Activated naive CD4-positive, alpha-beta T cell (primary cell): ENCODE measurements at regions not wholly inside any gene's neighbourhood (a gene's known extent, or its start where the extent isn't known, plus 50 kb on each side); places are given as distances from the start of the nearest gene placed in this dataset.

ENCODE experiments used
- DNase-seq, 4 experiments: peaks; one replicate each; lab custom pipeline; 2025; lab: John Stamatoyannopoulos, UW

DNA sequence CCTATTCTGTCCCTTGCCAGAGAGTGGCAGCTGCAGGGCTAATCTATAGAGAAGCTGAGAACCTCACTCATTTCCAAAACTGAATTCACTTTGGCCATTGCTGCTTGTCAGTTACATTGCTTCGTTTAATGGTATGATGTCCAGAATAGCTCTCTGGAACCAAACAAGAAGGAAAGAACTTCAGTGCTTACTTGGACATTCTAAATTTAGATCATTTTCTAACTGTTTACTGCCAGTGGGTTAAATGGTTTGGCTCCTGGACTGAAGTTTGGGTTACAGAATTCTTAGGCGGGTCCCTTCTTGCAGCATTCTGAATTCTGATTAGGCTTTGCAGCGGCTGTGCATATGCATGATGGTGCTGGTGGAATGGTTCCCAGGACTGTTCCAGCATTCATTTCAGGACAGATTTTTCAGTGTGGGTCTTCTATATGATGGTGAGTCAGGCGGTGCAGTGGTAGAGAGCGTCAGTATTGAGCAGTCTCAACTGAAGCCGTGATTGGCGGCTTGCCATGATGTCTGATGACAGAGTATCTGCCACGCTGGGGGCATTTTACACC lies 148.7 kb downstream of the DYRK2 start:
- no peak for DNase-seq

DNA sequence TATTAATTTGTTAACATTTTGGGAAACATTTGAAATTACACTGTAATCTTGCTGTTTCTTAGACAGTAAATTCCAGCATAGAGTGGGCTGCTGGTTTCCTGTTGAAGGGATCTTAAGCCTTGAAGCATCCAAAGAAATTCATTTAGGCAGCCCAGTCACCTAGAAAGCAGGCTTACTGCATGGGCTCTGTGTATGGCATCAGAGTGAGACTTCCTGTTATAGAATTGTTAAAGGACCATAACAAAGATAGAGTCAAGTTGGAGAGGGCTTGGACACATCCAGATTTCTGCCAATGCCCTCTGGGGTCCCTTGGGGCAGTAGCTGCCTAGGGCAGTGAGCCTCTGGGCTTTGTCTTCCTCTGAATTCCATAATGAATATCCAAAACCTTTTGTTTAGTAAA lies 149.2 kb downstream of the DYRK2 start:
- no peak for DNase-seq

DNA sequence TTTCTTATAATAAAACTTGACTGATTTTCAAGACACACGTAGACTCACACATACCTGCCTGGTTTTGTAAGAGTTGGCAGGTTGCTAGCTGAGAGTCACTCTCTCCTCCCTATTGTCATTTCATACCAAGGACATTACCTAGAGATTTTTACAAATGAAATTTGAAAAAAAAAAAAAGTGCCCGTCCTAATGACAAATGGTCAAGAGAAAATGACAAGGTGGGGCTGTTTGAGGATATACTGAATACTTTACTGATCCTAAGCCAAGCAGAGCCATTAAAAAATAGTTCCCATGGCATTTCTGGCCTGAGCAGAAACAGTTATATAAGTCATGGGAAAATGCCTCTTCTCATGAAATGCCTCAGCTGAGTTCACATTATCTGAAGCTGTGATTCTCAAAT lies 150.2 kb downstream of the DYRK2 start:
- DNase-seq = no peak

DNA sequence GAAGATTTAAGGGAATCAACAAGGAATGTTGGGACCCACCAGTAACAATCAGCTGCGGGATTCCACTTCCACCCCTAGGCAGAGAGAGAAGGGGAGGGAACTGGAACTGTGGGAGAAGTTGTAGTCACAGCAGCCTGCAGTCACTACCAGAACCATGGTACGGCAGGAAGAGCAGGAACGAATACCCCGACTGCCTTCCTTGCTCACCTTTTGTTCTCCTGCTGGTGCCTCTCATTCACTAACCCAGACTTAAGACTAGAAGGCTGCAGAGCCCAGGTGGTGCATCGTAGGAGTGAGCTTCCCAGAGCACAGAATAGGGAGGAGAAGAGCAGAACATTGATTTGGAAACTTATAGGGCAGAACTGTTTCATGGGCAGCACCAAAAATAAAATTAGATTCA lies 154.2 kb downstream of the DYRK2 start:
- no peak for DNase-seq

DNA sequence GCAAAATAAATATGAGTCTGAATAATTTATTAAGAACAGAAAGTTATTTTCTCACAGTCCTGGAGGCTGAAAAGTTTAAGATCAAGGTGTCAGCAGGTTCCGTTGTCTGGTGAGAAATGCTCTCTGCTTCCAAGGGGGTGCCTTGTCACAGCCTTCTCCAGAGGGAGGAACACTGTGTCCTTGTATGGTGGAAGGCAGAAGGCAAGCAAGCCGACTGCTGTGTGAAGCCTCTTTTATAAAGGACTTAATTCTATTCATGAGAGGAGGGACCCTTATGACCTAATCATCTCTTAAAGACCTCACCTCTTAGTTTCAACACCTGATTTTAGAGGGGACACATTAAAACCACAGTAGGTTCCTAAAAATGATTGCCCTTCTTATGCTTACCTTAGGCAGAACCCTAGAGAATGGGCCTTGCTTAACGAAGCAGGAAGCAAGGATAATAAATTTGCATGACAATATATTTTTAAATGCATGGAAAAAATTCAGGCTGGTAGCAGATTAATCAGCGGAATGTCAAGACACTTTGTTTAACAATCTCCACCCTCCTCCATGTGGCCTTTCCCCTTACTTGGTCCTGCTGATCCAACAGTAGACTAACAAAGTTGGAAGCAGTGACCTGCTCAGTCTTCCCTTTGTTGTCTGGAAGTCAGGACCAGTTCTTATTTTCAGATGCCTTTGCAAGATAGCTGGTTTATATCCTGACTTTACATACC lies 154.9 kb downstream of the DYRK2 start:
- no peak for DNase-seq

DNA sequence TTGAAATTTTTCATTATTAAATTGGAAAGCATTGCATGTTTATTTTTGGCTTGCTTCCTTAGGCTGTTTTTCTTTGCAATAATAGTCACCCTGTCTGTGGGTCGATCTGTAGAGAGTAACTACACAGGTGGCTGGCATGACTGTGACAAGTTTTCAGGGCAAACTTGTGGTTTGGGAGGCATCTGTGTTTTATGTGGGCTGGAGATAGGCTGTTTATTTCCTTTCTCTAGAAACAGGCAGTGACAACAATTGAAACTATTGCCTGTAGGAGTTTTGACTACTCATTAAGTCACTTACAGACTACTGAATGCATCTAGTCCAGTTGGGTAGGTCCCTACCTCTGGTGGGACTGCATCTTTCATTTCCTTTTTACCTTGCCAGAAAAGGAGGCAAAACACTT lies 155.6 kb downstream of the DYRK2 start:
- no peak for DNase-seq

DNA sequence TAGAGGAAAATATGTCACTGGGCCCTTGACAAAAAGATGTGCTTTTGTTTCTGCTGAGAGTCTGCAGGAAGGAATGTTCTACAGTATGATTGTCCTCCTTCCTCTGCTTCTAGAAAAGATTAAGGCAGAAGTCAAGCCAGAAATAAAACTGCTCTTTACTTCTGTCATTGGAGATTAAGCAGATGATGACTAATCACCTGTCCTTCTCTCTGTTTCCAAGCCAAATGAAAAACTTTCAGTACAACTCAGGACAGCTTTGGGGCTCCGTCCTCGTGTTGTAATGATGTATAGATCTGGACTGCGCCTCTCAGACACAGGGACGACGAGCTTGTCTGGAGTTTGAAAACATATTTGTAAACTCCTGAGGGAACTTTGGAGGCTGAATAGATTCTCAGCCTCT lies 159.3 kb downstream of the DYRK2 start:
- no peak for DNase-seq

DNA sequence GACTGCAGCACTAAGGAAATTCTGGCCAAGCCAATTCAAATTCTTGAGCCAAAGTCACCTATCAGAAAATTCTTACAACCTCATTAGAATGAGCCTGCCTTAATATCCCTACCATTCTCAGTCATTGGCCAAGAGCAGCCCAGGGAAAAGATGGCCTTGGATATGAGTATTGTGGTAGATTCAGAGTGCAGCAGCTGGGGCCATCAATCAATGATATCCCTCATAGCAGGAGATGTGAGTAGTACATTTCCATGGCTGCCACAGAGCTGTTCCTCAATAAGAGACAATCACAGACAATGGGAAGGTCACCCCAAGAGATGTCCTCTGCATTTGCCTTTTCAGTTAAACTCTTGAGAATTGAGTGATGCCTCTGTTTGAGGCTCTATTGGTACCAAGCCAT lies 161.6 kb downstream of the DYRK2 start:
- no peak for DNase-seq

DNA sequence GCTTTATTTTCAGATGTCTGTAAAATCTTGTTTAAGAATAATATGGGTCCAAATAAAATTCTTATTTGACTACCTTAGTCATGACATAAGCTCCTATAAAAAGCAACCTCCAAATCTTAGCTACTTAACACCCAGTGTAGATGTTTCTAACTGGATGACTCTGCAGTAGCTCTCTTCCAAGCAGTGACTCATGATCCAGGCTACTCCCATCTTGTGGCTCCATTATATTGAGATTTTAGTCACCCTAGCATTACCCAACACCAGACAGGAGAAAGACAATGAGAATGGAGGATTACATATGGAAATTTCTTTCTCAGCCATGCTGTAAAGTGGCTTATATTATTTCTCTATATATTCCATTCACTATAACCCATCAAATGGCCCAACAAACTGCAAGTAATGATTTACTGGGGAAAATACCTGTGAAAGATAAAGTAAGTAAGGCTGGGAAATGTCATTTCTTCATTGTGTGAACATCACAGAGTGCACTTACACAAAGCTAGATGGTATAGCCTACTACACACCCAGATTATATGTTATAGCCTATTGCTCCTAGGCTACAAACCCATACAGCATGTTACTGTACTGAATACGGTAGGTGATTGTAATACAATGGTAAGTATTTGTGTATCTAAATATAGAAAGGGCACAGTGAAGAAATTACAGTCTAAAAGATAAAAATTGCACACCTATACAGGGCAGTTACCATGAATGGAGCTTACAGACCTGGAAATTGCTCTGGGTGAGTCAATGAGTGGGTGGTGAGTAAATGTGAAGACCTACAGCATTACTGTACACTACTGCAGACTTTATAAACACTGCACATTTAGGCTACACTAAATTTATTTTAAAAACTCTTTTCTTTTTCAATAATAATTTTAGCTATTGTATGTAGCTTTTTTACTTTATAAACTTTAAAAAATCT lies 163.2 kb downstream of the DYRK2 start:
- DNase-seq = no peak

DNA sequence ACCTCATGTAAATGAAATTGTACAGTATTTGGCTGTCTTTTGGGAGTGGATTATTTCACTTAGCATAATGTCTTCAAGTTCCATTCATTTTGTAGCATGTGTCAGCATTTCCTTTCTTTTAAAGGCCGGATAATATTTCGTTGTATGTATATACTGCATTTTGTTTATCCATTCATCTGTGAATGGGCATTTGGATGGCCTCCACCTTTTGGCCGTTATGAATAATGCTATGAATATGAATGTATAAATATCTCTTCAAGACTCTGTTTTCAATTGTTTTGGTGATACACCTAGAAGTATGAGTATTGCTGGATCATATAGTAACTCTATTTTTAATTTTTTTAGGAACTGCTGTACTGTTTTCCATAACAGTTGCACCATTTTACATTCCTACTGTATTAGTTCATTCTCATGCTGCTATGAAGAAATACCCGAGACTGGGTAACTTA lies 164.9 kb downstream of the DYRK2 start:
- DNase-seq = no peak

DNA sequence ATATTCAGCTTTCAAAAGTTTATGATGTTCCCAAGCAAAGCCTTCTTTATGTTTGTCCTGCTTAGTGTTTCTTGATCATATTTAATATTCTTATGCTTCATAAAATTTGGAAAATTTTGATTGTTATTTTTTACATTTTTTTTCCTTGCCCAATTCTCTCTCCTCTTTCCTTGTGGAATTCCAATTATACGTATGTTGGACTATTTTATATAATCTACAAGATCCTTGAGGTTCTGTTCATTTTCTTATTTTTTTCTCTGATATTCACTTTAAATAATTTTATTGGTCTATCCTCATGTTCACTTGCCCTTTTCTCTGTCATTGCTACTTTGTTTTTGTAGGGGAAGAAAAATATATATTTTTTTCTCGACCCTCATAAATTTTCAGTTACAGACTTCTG lies 167.7 kb downstream of the DYRK2 start:
- DNase-seq = no peak

DNA sequence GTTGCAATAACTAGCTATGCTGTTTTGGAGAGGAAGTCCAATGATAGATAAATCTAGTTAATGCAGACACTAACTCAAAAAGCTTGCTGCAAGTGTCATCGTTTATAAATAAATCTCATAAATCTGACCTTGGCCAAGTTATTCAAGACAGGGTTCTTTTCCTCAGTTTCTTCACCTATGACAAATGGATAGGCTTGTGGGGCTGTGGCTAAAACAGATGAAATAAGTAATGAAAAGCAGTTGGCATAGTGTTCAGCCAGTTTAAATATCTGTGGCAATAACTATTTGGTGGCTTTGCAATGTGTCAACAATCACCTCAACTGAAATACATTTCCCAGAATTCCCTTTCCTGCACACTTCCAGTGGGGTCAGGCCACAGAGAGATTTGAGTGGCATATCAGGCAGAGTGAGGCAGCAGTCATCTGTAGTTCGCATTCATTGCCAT lies 169.9 kb downstream of the DYRK2 start:
- no peak for DNase-seq

DNA sequence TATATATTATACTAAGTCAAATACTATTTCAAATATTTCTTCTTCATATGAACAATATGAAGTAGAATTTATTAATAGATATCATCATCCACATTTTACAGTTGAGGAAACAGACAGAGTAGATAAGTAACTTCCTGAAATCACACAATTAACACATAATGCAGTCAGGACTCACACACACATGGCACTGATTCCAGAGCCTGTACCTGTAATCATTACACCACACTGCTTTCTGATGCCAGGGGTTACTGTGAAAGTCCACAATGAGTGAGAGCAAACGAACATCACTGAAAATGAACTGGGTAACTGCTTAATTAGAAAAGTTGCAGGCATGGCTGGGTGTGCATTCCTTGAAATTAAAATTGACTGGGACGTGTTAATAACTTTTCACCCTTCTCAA lies 169.3 kb upstream of the IFNG-AS1 start:
- no peak for DNase-seq

DNA sequence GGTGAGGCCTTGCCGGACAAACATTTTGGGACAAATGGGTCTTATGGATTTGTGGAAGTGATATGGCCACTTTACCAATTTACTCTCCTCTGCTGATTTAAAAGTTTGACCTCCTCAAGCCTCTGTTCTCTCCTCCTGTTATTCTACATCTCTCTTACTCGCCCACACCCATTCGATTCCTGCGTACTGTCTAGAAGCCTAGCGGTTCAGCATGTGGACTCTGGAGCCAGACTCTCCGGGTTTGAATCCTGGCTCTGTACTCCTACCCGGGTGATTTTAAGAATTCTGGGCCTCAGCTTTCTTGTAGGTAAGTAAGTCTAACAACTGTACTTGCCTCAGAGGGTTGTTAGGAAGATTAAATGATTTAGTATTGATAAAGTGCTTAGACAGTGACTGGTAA lies 168.6 kb upstream of the IFNG-AS1 start:
- no peak for DNase-seq

DNA sequence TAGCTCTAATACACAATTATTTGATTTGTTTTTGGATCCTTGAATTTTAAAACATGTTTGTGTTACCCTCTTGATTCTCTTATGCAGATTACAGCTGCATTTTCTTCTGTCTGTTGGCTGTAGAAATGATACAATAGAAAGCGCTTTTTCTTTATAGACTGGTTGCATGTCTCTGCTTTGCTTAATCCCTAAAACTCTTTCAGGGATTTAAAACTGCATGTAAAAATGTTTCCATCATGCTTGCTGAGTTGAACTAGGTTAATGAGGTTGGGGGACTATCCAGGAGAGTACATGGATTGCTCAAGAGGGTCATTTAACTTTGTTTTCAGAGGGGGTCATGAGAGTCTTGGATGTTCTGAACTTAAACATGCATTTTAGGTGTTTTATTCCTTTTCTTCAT lies 166.4 kb upstream of the IFNG-AS1 start:
- DNase-seq = no peak

DNA sequence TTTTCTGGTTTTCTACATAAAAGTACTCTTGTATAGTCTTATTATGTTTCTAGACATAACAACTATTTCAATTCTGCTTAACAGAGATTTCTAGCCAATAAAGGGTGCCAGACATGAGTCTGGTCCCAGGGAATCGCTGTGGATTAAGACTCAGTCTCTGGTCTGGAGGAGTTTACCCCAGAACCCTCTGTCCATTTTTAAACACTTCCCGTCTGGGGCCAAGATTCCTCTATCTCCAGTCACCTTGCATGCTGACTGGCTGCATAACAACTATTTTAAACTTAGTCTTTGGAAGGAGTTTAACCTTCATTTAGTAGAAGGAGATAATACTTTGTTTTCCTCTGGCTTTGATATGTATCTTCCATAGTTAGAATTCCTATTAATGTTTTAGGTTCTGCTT lies 163.1 kb upstream of the IFNG-AS1 start:
- no peak for DNase-seq

DNA sequence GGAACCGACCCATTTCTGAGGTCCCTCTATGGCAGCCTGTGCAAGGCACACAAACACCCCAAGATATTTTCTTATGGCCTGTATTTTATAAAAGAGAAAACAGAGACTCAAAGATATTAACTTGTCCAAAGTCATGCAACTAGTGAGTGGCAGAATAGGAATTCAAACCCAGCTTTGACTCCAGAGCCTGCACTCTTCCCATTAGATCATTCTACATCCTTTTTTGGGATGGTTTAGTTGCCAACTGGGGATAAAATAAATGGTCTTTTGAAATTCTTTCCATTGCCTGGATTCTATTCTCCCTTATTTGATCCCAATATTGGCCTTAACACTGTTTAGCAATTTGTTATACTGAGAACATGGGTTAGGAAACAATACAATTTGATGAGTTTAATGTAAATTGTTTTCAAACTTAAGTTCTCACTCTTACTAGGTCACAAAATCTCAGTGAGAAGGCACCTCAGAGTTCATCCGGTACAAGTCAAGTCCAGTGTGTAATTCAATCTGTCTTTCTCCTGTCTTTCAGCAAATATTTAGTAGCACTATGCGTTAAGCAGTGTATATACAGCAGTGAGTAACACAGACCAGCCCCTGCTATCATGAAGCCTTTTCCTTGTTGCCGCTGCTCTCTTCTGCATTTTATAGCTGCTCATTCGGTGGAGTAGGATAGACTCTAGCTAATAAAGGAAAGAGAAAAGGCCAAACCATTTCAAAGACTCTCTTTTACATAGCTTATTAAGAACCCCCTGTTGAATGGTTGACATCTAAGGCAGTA lies 162.1 kb upstream of the IFNG-AS1 start:
- no peak for DNase-seq

DNA sequence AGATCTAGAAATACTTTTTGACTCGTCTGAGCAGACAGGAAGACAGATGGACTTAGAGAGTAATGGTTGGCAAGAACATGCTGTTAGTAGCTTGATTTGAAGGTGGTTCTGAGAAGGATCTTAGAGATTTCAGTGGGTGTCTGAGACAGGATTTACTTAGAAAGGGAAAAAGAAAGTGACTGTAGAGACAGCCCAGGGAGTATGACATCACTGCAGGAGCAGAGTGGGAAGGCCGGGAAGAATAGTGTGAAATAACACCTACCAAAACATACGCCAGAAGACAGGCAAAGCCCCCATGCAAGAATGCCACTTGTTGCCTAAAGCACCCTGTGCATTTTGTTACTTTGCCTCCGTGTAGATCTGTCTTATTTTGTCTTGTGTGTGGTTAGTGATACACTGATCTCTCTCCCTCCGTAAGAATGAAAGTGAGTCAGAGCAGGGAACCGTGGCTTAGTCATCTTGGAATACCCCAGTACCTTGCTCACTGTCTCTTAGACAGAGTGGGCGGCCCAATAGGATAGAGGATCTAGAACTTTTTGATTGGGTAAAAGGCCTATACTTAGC lies 161.3 kb upstream of the IFNG-AS1 start:
- DNase-seq = no peak

DNA sequence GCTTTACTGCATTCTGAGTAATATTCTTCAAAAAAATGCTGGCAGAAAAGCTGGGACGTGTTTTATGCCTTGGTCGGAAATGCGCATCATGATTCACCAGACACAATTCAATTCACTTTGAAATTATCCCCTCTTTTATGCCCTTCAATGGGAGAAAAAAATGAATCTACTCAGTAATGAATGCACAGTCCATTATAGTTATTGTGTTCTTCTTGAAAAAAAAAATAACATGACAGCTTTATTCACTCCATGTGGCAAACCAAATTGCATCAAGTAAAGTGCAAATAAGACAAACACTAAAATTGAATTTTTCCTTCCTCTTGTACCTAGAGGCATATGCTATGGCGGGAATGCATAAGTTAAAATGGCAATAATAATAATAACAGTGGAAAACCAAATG lies 159.4 kb upstream of the IFNG-AS1 start:
- DNase-seq = no peak

DNA sequence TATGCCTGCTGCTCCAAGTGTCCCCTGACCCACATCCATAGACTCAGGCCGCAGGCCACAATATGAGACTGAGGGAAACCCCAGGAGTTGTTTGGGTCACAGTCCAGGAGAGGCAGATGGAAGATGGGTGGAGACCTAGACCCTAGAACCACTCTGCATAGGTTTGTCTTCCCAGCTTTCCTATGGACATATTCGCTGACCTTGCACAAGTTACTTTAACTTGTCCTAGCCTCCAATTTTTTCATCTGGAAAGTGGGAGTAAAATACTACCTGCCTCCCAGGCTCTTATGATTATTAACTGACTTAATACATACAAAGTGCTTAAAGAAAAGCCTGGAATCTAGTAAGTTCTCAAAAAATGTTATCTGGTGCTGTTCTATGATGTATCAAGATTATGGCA lies 157.1 kb upstream of the IFNG-AS1 start:
- no peak for DNase-seq

DNA sequence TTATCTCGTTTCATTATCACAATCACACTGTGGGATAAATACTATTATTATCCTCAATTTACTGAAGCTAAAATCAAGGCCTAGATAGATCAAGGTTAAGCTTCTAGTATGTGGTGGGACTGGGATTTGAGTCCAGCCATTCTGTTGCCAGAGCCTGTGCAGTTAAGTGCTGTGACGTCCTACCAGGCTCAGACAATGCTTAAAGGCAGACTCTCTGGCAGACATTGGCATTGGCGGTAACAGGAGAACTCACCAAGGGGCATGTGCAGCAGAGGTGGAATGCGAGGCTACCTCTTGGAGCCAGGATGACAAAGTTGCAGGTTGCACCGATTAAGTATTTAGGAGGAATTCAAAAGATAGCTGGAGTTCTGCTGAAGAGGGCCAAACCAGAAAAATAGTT lies 155.6 kb upstream of the IFNG-AS1 start:
- DNase-seq = no peak

DNA sequence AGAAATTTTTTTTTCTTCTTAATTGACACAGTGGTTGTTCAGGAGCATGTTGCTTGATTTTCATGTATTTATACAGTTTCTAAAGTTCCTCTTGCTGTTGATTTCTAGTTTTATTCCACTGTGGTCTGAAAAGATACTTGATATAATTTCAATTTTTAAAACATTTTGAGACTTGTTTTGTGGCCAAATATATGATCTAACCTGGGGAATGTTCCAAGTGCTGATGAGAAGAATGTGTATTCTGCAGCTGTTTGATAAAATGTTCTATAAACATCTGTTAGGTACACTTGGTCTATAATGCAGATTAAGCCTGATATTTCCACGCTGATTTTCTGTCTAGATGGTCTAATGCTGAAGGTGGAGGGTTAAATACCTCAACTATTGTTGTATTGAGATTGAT lies 151.4 kb upstream of the IFNG-AS1 start:
- no peak for DNase-seq
